ENCODE measurements at regions not wholly inside any gene's neighbourhood (a gene's known extent, or its start where the extent isn't known, plus 50 kb on each side); places are given as distances from the start of the nearest gene placed in this dataset.

DNA sequence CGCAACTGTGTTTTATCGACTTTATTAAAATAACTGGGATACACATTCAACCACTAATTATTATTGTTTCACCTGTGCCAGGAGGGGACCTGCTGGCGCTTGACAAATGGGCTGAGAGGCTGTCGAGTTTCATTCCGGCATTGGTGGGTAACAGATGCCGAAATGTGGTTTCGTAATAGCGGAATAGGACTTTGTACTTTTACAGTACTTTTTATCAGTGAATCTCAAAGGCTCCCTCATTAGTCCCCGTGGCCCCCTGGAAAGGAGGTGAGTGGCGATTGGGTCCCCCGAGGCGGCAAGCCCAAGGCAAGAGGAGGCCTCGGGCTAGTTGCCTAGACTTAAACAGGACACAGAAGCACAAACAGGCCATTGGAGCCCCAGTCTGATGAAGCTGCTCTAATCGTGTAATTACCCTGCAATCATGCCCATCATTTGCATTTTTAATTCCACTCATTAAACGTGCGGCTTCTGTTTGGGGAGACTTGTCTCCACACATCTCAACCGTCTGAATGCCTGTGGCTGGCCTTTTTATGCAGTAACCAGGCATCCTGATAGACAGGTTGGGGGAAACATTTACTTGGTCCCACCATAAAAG is 193.2 kb downstream of the INO80D start:
- TF ChIP-seq SREBF2 (IDR thresholded peaks at IDR 0.05) (no peak), PHF8 (IDR thresholded peaks at IDR 0.05; ENCODE audit: borderline replicate concordance, low read depth) (no peak), JUN (IDR thresholded peaks at IDR 0.05) (no peak), KDM1A (IDR thresholded peaks at IDR 0.05; ENCODE audit: low read depth) (no peak)
- TF ChIP-seq, protein P1, sequence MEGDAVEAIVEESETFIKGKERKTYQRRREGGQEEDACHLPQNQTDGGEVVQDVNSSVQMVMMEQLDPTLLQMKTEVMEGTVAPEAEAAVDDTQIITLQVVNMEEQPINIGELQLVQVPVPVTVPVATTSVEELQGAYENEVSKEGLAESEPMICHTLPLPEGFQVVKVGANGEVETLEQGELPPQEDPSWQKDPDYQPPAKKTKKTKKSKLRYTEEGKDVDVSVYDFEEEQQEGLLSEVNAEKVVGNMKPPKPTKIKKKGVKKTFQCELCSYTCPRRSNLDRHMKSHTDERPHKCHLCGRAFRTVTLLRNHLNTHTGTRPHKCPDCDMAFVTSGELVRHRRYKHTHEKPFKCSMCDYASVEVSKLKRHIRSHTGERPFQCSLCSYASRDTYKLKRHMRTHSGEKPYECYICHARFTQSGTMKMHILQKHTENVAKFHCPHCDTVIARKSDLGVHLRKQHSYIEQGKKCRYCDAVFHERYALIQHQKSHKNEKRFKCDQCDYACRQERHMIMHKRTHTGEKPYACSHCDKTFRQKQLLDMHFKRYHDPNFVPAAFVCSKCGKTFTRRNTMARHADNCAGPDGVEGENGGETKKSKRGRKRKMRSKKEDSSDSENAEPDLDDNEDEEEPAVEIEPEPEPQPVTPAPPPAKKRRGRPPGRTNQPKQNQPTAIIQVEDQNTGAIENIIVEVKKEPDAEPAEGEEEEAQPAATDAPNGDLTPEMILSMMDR (IDR thresholded peaks at IDR 0.05) = no peak
- TF ChIP-seq, protein P2, sequence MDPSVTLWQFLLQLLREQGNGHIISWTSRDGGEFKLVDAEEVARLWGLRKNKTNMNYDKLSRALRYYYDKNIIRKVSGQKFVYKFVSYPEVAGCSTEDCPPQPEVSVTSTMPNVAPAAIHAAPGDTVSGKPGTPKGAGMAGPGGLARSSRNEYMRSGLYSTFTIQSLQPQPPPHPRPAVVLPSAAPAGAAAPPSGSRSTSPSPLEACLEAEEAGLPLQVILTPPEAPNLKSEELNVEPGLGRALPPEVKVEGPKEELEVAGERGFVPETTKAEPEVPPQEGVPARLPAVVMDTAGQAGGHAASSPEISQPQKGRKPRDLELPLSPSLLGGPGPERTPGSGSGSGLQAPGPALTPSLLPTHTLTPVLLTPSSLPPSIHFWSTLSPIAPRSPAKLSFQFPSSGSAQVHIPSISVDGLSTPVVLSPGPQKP (IDR thresholded peaks at IDR 0.05; ENCODE audit: low read depth, low read length) = no peak

All from A549 (cell line).